Natural killer cell (primary cell): ENCODE measurements at regions not wholly inside any gene's neighbourhood (a gene's known extent, or its start where the extent isn't known, plus 50 kb on each side); places are given as distances from the start of the nearest gene placed in this dataset.

Experiments
- ATAC-seq, 3 donors: fragments of 150-1000 bp in 2 of 3; fragments of 200-7000 bp in 1 of 3; cut with Tn5 transposase; 1 replicate in 1 of 3; 2 replicates in 2 of 3; pipeline ENCODE4 v1.10.0; 2021; ENCODE audit warnings: mild to moderate bottlenecking in 2 of 3, moderate library complexity in 2 of 3
- DNase-seq, 2 donors: peaks; one replicate each; pipeline versions ENCODE4 v3.0.0 to v3.0.0-alpha.2; 2013 to 2021; ENCODE audit warnings: mixed read lengths in 1 of 2
- H3K27ac ChIP-seq: one replicate; pipeline ENCODE4 v1.5.1; 2013; ENCODE audit warnings: mild to moderate bottlenecking, low read length
- H3K27me3 ChIP-seq: one replicate; pipeline ENCODE4 v1.6.1; 2013; ENCODE audit warnings: low read length; ENCODE audit not compliant: control insufficient read depth, insufficient read depth
- H3K36me3 ChIP-seq: one replicate; pipeline ENCODE4 v1.6.1; 2013; ENCODE audit warnings: low read length; ENCODE audit not compliant: control insufficient read depth, insufficient read depth
- H3K4me1 ChIP-seq: one replicate; pipeline ENCODE4 v1.6.1; 2013; ENCODE audit warnings: low read length; ENCODE audit not compliant: control insufficient read depth, insufficient read depth
- H3K4me3 ChIP-seq: one replicate; pipeline ENCODE4 v1.5.1; 2013; ENCODE audit warnings: low read length
- H3K9me3 ChIP-seq: one replicate; pipeline ENCODE4 v1.6.1; 2013; ENCODE audit warnings: low read length; ENCODE audit not compliant: control insufficient read depth, insufficient read depth
- H3K27ac Mint-ChIP-seq, 2 donors: one replicate each; pipeline ENCODE4 v1.8.0; 2022; ENCODE audit warnings: mild to moderate bottlenecking in 2 of 2, mixed read lengths in 2 of 2, moderate library complexity in 1 of 2
- H3K27me3 Mint-ChIP-seq, 2 donors: one replicate each; pipeline ENCODE4 v1.8.0; 2022; ENCODE audit warnings: low read depth in 2 of 2, mixed read lengths in 2 of 2
- H3K36me3 Mint-ChIP-seq: one replicate; pipeline ENCODE4 v1.8.0; 2022; ENCODE audit warnings: mixed read lengths
- H3K4me1 Mint-ChIP-seq, 2 donors: one replicate each; pipeline ENCODE4 v1.8.0; 2022; ENCODE audit warnings: mixed read lengths in 2 of 2
- H3K4me3 Mint-ChIP-seq: one replicate; pipeline ENCODE4 v1.8.0; 2022; ENCODE audit warnings: mild to moderate bottlenecking, moderate library complexity, mixed read lengths
- H3K9me3 Mint-ChIP-seq, 2 donors: one replicate each; pipeline ENCODE4 v1.8.0; 2022; ENCODE audit warnings: mixed read lengths in 2 of 2
- CTCF ChIP-seq: fragments of 200-600 bp; IDR thresholded peaks from one replicate; pipeline ENCODE4 v1.8.0; 2022; ENCODE audit warnings: antibody characterized with exemption
- WGBS: methylation state at CpG from one replicate; pipeline ENCODE4 v1.1.7; 2013; ENCODE audit warnings: missing lambda C conversion rate; ENCODE audit not compliant: insufficient coverage; 5-methylcytosine and 5-hydroxymethylcytosine counted together
- intact Hi-C: fragments of 100-400 bp; cut with micrococcal nuclease; formaldehyde crosslinking; loops from one replicate; pipeline ENCODE4 v1.14.2; 2022

GRCh38 chrX:124467202-124467601 lies 120.8 kb downstream of the SH2D1A start:
- Mint-ChIP-seq H3K27ac (no peak overlapping the region), H3K9me3 (no peaks in the 10 kb centered on the region), H3K27me3 (no peaks in the 10 kb centered on the region), H3K4me1 (no peaks in the 10 kb centered on the region), H3K36me3 (no peaks in the 10 kb centered on the region), H3K4me3 (no peak overlapping the region)
- Histone ChIP-seq H3K9me3 (no peaks in the 10 kb centered on the region), H3K27me3 (no peaks in the 10 kb centered on the region), H3K4me1 (no peaks in the 10 kb centered on the region), H3K4me3 (no peak overlapping the region), H3K36me3 (no peaks in the 10 kb centered on the region), H3K27ac (no peak overlapping the region)
- WGBS, result 65% methylated on average over 4 of the region's 4 CpGs
- DNase-seq (no peak), ATAC-seq (no peak)
- intact Hi-C loops, result no loop called here
- no peak for TF ChIP-seq CTCF

- no peaks in the 10 kb centered on the region for H3K27me3 Mint-ChIP-seq
Observed at GRCh38 chrX:124475358-124475757, 129.0 kb downstream of the SH2D1A start.

GRCh38 chrX:124476562-124476961 lies 130.2 kb downstream of the SH2D1A start:
- no peak for TF ChIP-seq CTCF
- no peaks in the 10 kb centered on the region for H3K27me3 ChIP-seq
- no peaks in the 10 kb centered on the region for H3K27me3 Mint-ChIP-seq
- no peaks in the 10 kb centered on the region for H3K9me3 ChIP-seq
- no peaks in the 10 kb centered on the region for H3K9me3 Mint-ChIP-seq
- H3K4me1 Mint-ChIP-seq, result peaks cover 17 to 19% of the 10 kb centered on the region in 2 donors
- H3K27ac Mint-ChIP-seq, result no peak overlapping the region
- DNase-seq, result no peak
- intact Hi-C loops, result no loop called here
- H3K36me3 ChIP-seq, result no peaks in the 10 kb centered on the region
- no peak overlapping the region for H3K4me3 ChIP-seq
- no peak overlapping the region for H3K27ac ChIP-seq
- H3K36me3 Mint-ChIP-seq, result no peaks in the 10 kb centered on the region
- no peaks in the 10 kb centered on the region for H3K4me1 ChIP-seq
- no peak for ATAC-seq
- no peak overlapping the region for H3K4me3 Mint-ChIP-seq
- WGBS, result no CpG with 5 or more reads among the region's 2 CpGs

More at GRCh38 chrX:124475358-124475757, 129.0 kb downstream of the SH2D1A start:
- no peaks in the 10 kb centered on the region for H3K4me1 ChIP-seq
- H3K36me3 ChIP-seq, result no peaks in the 10 kb centered on the region
- TF ChIP-seq CTCF, result no peak
- WGBS, result 30% methylated on average over 2 of the region's 2 CpGs
- Mint-ChIP-seq H3K36me3 (no peaks in the 10 kb centered on the region), H3K27ac (peak overlapping the region; percentile 3 to 47), H3K4me3 (peak overlapping the region; percentile 10), H3K9me3 (no peaks in the 10 kb centered on the region), H3K4me1 (peaks cover 17 to 19% of the 10 kb centered on the region in 2 donors)
- no peak overlapping the region for H3K27ac ChIP-seq
- no peaks in the 10 kb centered on the region for H3K27me3 ChIP-seq
- intact Hi-C loops, result no loop called here
- no peak overlapping the region for H3K4me3 ChIP-seq
- DNase-seq (no peak), ATAC-seq (peak; percentile 49 to 75 (median 53))
- no peaks in the 10 kb centered on the region for H3K9me3 ChIP-seq

- H3K27ac Mint-ChIP-seq, result no peak overlapping the region
- no peaks in the 10 kb centered on the region for H3K27me3 Mint-ChIP-seq
- Histone ChIP-seq H3K36me3 (no peaks in the 10 kb centered on the region), H3K4me1 (no peaks in the 10 kb centered on the region), H3K9me3 (no peaks in the 10 kb centered on the region), H3K4me3 (no peak overlapping the region), H3K27ac (no peak overlapping the region), H3K27me3 (no peaks in the 10 kb centered on the region)
- no peak overlapping the region for H3K4me3 Mint-ChIP-seq
- intact Hi-C loops, result no loop called here
- ATAC-seq, result no peak
- H3K4me1 Mint-ChIP-seq, result peaks cover 17 to 19% of the 10 kb centered on the region in 2 donors
- no peaks in the 10 kb centered on the region for H3K9me3 Mint-ChIP-seq
- TF ChIP-seq CTCF, result no peak
- WGBS, result 73% methylated on average over 4 of the region's 5 CpGs
- no peak for DNase-seq
- H3K36me3 Mint-ChIP-seq, result no peaks in the 10 kb centered on the region
Observed at GRCh38 chrX:124478046-124478445, 131.7 kb downstream of the SH2D1A start.
